SK-N-SH (cell line): ENCODE measurements at regions not wholly inside any gene's neighbourhood (a gene's known extent, or its start where the extent isn't known, plus 50 kb on each side); places are given as distances from the start of the nearest gene placed in this dataset.

ENCODE experiments used
- CTCF ChIA-PET: fragments of 300-600, 350-600 bp; formaldehyde crosslinking; extraction: SDS; loops from one replicate; lab custom pipeline; 2021; lab: Yijun Ruan, JAX
- POLR2A ChIA-PET: fragments of 350-600 bp; sonication (Branson Sonifier 250); formaldehyde crosslinking; extraction: SDS; loops from one replicate; lab custom pipeline; 2020; ENCODE audit warnings: antibody characterized with exemption, inconsistent platforms; lab: Yijun Ruan, JAX
- DNase-seq: peaks from one replicate; pipeline ENCODE4 v3.0.0; 2012
- H2AFZ ChIP-seq: fragments of 200-600 bp; sonication (generic); 2 replicates; pipeline ENCODE4 v1.8.1; 2016; ENCODE audit warnings: antibody characterized with exemption, mild to moderate bottlenecking, low read depth
- H3F3A ChIP-seq: fragments of 200-600 bp; sonication (generic); replicated peaks from 2 replicates; pipeline ENCODE3; 2016; ENCODE audit warnings: antibody characterized with exemption, mild to moderate bottlenecking; ENCODE audit not compliant: insufficient read depth
- H3K27ac ChIP-seq, 2 experiments: fragments of 200-500 bp in 1 of 2; fragments of 200-600 bp in 1 of 2; sonication (Bioruptor generic) in 1 of 2; sonication (generic), shearing (Covaris generic) in 1 of 2; 2 replicates each; pipeline versions ENCODE4 v1.5.1 to v1.6.1; 2014 to 2016; ENCODE audit warnings: low read depth in 2 of 2, inconsistent platforms in 1 of 2, low read length in 1 of 2, mild to moderate bottlenecking in 1 of 2, mixed read lengths in 1 of 2
- H3K27me3 ChIP-seq: fragments of 200-600 bp; sonication (generic), shearing (Covaris generic); 2 replicates; pipeline ENCODE4 v1.6.1; 2016; ENCODE audit warnings: mixed run types; ENCODE audit not compliant: insufficient read depth
- H3K36me3 ChIP-seq, 2 experiments: fragments of 200-500 bp in 1 of 2; fragments of 200-600 bp in 1 of 2; sonication (Bioruptor generic) in 1 of 2; sonication (generic) in 1 of 2; replicated peaks in 1 of 2; 2 replicates each; pipeline versions ENCODE3 to v1.5.1; 2014 to 2016; ENCODE audit warnings: low read length in 1 of 2, mild to moderate bottlenecking in 1 of 2; ENCODE audit not compliant: insufficient read depth in 2 of 2, control insufficient read depth in 1 of 2
- H3K4me1 ChIP-seq, 2 experiments: fragments of 200-500 bp in 1 of 2; fragments of 200-600 bp in 1 of 2; sonication (Bioruptor generic) in 1 of 2; sonication (generic), shearing (Covaris generic) in 1 of 2; 2 replicates each; pipeline versions ENCODE4 v1.5.1 to v1.6.1; 2014 to 2016; ENCODE audit warnings: low read depth in 1 of 2, low read length in 1 of 2, mixed run types in 1 of 2; ENCODE audit not compliant: insufficient read depth in 2 of 2, control insufficient read depth in 1 of 2
- H3K4me2 ChIP-seq: fragments of 200-600 bp; sonication (generic), shearing (Covaris generic); 2 replicates; pipeline ENCODE4 v1.6.1; 2017; ENCODE audit warnings: mixed run types
- H3K4me3 ChIP-seq, 2 experiments: fragments of 200-500 bp in 1 of 2; fragments of 200-600 bp in 1 of 2; sonication (Bioruptor generic) in 1 of 2; sonication (generic), shearing (Covaris generic) in 1 of 2; 2 replicates each; pipeline versions ENCODE4 v1.5.1 to v1.8.1; 2014 to 2016; ENCODE audit warnings: low read depth in 2 of 2, inconsistent platforms in 1 of 2, low read length in 1 of 2, mild to moderate bottlenecking in 1 of 2, mixed read lengths in 1 of 2, moderate library complexity in 1 of 2
- H3K79me2 ChIP-seq: fragments of 200-600 bp; sonication (generic); 2 replicates; pipeline ENCODE4 v1.8.1; 2017; ENCODE audit warnings: mild to moderate bottlenecking; ENCODE audit not compliant: insufficient read depth
- H3K9ac ChIP-seq: fragments of 200-600 bp; sonication (generic); 2 replicates; pipeline ENCODE4 v1.6.1; 2017; ENCODE audit warnings: mixed run types
- H3K9me2 ChIP-seq: fragments of 200-600 bp; sonication (generic); 2 replicates; pipeline ENCODE4 v1.6.1; 2017; ENCODE audit warnings: mixed run types
- H3K9me3 ChIP-seq: fragments of 200-600 bp; sonication (generic); 2 replicates; pipeline ENCODE4 v1.6.1; 2017; ENCODE audit warnings: mixed run types, mild to moderate bottlenecking, moderate library complexity
- H4K20me1 ChIP-seq: fragments of 200-600 bp; sonication (generic); 2 replicates; pipeline ENCODE4 v1.6.1; 2017; ENCODE audit warnings: mild to moderate bottlenecking, mixed run types; ENCODE audit not compliant: insufficient read depth
- ELF1 ChIP-seq: IDR thresholded peaks from 2 replicates; pipeline ENCODE4 v1.4.0; 2012
- FOSL2 ChIP-seq: IDR thresholded peaks from 2 replicates; pipeline ENCODE4 v1.4.0; 2012; ENCODE audit warnings: low read depth, mild to moderate bottlenecking, moderate library complexity, borderline replicate concordance
- GABPA ChIP-seq: IDR thresholded peaks from 2 replicates; pipeline ENCODE4 v1.4.0; 2012; ENCODE audit warnings: low read depth, mild to moderate bottlenecking
- GATA2 ChIP-seq: sonication (generic); formaldehyde crosslinking; IDR thresholded peaks from 2 replicates; pipeline ENCODE4 v1.5.0; 2020; ENCODE audit warnings: mild to moderate bottlenecking, missing genetic modification reagents
- JUND ChIP-seq: IDR thresholded peaks from 2 replicates; pipeline ENCODE4 v1.4.0; 2012
- MEF2A ChIP-seq: IDR thresholded peaks from 2 replicates; pipeline ENCODE4 v1.4.0; 2012; ENCODE audit warnings: low read depth, borderline replicate concordance
- RAD21 ChIP-seq: IDR thresholded peaks from 2 replicates; pipeline ENCODE4 v1.6.1; 2012; ENCODE audit warnings: mild to moderate bottlenecking, low read length
- RFX5 ChIP-seq: IDR thresholded peaks from 2 replicates; pipeline ENCODE4 v1.6.1; 2012; ENCODE audit warnings: mild to moderate bottlenecking, improper control_type of control experiment, low read length
- TCF12 ChIP-seq: IDR thresholded peaks from 2 replicates; pipeline ENCODE4 v1.4.0; 2012
- WGBS: methylation state at CpG from one replicate; pipeline ENCODE4 v1.1.6; 2017; ENCODE audit warnings: low lambda C conversion rate; 5-methylcytosine and 5-hydroxymethylcytosine counted together
- TF ChIP-seq, protein P1 (sequence below): fragments of 150-350 bp; IDR thresholded peaks from 2 replicates; pipeline ENCODE4 v1.6.1; 2016; ENCODE audit warnings: mild to moderate bottlenecking, low read depth, low read length
- TF ChIP-seq, protein P2 (sequence below): fragments of 200-600 bp; sonication (generic); IDR thresholded peaks from 2 replicates; pipeline ENCODE4 v1.6.1; 2017; ENCODE audit warnings: antibody characterized with exemption, mild to moderate bottlenecking, moderate library complexity
- TF ChIP-seq, protein P3 (sequence below): IDR thresholded peaks from 2 replicates; pipeline ENCODE4; 2012
- TF ChIP-seq, protein P4 (sequence below): fragments of 150-350 bp; IDR thresholded peaks from 2 replicates; pipeline ENCODE4 v1.6.1; 2017; ENCODE audit warnings: antibody characterized with exemption, low read length, low read depth, borderline replicate concordance
- TF ChIP-seq, protein P5 (sequence below): IDR thresholded peaks from 2 replicates; pipeline ENCODE4 v1.4.0; 2012; ENCODE audit warnings: low read depth, borderline replicate concordance
- TF ChIP-seq, protein P6 (sequence below): IDR thresholded peaks from 2 replicates; pipeline ENCODE4 v1.4.0; 2012; ENCODE audit warnings: low read depth, borderline replicate concordance

DNA sequence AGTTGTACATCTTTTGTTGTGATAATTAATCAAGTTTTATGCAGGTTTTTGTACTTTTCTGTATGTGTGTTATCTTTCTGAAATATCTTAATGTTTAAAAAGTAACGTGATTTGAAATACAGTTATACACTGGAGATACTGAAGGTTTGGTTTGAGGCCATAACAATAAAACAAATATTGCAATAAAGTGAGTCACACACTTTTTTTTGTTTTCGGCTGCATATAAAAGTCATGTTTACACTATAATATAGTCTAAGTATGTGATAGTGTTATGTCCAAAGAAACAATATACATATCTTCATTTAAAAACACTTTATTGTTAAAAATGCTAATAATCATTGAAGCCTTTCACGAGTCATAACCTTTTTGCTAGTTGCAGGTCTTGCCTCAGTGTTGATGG lies 473.1 kb upstream of the GJE1 start:
- WGBS = 12% methylated on average over 3 of the region's 3 CpGs
- Histone ChIP-seq H3K36me3 (no peaks in the 10 kb centered on the region), H4K20me1 (no peaks in the 10 kb centered on the region), H3K9me2 (no peaks in the 10 kb centered on the region), H3K27me3 (no peaks in the 10 kb centered on the region), H3K27ac (no peak overlapping the region), H2AFZ (no peak overlapping the region), H3K9ac (no peak overlapping the region), H3K79me2 (no peaks in the 10 kb centered on the region), H3K4me1 (no peaks in the 10 kb centered on the region), H3K4me2 (no peak overlapping the region), H3K4me3 (no peak overlapping the region), H3K9me3 (peaks cover 16% of the 10 kb centered on the region), H3F3A (peaks cover 4% of the 10 kb centered on the region)
- DNase-seq = no peak
- ChIA-PET CTCF (no interaction called here), POLR2A (no interaction called here)
- no peak for TF ChIP-seq RAD21
- TF ChIP-seq, protein P1, sequence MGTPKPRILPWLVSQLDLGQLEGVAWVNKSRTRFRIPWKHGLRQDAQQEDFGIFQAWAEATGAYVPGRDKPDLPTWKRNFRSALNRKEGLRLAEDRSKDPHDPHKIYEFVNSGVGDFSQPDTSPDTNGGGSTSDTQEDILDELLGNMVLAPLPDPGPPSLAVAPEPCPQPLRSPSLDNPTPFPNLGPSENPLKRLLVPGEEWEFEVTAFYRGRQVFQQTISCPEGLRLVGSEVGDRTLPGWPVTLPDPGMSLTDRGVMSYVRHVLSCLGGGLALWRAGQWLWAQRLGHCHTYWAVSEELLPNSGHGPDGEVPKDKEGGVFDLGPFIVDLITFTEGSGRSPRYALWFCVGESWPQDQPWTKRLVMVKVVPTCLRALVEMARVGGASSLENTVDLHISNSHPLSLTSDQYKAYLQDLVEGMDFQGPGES = no peak
- TF ChIP-seq, protein P2, sequence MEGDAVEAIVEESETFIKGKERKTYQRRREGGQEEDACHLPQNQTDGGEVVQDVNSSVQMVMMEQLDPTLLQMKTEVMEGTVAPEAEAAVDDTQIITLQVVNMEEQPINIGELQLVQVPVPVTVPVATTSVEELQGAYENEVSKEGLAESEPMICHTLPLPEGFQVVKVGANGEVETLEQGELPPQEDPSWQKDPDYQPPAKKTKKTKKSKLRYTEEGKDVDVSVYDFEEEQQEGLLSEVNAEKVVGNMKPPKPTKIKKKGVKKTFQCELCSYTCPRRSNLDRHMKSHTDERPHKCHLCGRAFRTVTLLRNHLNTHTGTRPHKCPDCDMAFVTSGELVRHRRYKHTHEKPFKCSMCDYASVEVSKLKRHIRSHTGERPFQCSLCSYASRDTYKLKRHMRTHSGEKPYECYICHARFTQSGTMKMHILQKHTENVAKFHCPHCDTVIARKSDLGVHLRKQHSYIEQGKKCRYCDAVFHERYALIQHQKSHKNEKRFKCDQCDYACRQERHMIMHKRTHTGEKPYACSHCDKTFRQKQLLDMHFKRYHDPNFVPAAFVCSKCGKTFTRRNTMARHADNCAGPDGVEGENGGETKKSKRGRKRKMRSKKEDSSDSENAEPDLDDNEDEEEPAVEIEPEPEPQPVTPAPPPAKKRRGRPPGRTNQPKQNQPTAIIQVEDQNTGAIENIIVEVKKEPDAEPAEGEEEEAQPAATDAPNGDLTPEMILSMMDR = no peak
- no peak for TF ChIP-seq FOSL2
- no peak for TF ChIP-seq TCF12
- TF ChIP-seq, protein P3, sequence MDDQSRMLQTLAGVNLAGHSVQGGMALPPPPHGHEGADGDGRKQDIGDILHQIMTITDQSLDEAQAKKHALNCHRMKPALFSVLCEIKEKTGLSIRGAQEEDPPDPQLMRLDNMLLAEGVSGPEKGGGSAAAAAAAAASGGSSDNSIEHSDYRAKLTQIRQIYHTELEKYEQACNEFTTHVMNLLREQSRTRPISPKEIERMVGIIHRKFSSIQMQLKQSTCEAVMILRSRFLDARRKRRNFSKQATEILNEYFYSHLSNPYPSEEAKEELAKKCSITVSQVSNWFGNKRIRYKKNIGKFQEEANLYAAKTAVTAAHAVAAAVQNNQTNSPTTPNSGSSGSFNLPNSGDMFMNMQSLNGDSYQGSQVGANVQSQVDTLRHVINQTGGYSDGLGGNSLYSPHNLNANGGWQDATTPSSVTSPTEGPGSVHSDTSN = no peak
- no peak for TF ChIP-seq RFX5
- TF ChIP-seq GABPA = no peak
- TF ChIP-seq ELF1 = no peak
- no peak for TF ChIP-seq JUND
- no peak for TF ChIP-seq GATA2 (CRISPR knock-in tag)
- TF ChIP-seq, protein P4, sequence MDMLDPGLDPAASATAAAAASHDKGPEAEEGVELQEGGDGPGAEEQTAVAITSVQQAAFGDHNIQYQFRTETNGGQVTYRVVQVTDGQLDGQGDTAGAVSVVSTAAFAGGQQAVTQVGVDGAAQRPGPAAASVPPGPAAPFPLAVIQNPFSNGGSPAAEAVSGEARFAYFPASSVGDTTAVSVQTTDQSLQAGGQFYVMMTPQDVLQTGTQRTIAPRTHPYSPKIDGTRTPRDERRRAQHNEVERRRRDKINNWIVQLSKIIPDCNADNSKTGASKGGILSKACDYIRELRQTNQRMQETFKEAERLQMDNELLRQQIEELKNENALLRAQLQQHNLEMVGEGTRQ = no peak
- TF ChIP-seq, protein P5, sequence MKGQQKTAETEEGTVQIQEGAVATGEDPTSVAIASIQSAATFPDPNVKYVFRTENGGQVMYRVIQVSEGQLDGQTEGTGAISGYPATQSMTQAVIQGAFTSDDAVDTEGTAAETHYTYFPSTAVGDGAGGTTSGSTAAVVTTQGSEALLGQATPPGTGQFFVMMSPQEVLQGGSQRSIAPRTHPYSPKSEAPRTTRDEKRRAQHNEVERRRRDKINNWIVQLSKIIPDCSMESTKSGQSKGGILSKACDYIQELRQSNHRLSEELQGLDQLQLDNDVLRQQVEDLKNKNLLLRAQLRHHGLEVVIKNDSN = no peak
- TF ChIP-seq, protein P6, sequence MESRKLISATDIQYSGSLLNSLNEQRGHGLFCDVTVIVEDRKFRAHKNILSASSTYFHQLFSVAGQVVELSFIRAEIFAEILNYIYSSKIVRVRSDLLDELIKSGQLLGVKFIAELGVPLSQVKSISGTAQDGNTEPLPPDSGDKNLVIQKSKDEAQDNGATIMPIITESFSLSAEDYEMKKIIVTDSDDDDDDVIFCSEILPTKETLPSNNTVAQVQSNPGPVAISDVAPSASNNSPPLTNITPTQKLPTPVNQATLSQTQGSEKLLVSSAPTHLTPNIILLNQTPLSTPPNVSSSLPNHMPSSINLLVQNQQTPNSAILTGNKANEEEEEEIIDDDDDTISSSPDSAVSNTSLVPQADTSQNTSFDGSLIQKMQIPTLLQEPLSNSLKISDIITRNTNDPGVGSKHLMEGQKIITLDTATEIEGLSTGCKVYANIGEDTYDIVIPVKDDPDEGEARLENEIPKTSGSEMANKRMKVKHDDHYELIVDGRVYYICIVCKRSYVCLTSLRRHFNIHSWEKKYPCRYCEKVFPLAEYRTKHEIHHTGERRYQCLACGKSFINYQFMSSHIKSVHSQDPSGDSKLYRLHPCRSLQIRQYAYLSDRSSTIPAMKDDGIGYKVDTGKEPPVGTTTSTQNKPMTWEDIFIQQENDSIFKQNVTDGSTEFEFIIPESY = no peak
- no peak for TF ChIP-seq MEF2A
